ENCODE measurements at regions not wholly inside any gene's neighbourhood (a gene's known extent, or its start where the extent isn't known, plus 50 kb on each side); places are given as distances from the start of the nearest gene placed in this dataset.

DNA sequence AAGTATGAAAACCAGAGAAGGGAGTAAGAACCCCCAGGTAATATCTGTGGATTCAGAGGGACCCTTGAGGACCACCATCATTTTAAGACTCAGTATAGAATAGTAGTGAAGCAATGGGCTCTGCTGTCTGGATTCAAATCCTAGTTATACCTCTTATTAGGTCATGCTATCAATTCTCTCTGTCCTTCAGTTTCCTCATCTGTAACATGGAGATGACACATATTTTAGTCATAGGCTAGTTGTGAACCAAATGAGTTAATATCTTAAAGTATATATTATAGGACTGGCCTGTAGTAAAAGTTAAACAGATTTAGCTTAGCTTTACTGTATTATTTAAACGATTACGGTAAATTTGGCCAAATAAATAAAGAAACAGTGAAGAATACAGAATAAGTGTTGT lies 177.3 kb upstream of the GOLIM4 start:
- DNase-seq = no peak

DNA sequence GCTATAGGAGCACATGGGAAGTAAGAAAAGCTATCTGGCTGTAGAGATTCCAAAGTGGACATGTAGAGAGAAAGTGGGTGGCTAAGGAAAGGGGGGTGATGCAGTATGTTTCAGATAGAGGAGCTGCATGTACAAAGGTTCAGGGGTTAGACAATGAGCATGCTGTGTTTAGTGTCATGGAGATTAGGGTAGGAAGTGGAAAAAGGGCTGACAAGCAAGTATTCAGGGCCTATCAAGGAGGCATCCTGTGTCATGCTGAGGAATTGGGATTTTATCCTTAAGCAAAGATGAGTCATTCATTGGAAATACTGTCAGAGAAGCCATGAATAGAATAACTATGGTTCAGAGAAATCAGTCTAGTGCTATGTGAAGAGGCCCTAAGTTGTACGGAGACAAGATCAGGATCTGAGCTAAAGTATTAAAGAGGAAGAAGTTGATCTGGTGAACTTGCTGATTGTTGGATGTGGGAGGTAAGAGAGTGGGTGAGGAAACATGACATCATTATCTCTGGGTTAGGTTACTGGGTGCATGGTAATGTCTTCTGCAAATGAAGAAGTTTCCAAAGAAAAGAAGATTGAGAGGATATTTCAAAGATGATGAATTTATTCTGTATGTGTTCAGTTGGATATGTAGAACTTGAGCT lies 176.7 kb upstream of the GOLIM4 start:
- DNase-seq = no peak

DNA sequence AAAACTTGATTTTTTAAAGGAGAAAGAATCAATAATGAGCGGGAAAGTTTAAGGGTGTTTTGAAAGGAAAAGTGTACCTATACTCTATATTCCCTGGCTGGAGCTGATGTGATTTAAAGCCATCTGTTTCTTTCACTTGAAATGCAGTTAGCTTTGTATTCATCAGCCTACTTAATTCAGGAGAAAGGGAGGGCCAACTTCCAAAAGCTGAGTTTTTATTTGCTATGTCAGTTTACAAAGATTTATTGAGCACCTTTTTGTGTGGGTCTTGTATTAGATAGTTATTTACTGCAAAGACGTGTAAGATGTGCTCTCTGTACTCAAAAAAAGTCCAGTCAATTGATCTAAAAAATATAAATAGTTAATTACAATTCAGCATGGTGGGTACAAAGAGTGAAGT lies 176.2 kb upstream of the GOLIM4 start:
- DNase-seq = no peak

DNA sequence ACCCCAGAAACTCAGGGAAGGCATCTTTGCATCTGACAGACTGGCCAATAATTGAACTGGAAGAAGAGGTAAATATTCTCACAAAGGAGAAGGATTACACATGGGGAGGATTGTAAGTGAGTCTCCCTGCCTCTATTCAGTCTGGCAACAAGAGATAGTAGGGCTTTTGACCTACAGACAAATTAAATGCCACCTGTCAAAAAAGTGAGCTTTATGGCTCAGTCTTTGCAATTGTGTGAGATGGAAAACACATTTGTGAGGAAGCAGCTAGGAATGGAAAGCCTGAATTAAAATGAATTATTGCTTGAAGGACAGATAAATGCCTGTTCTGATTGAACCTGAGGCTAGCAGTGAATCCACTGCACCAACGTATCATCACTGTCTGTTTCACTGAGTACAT lies 173.3 kb upstream of the GOLIM4 start:
- DNase-seq = no peak

- no peak for DNase-seq
These were observed 171.5 kb upstream of the GOLIM4 start for GRCh38 chr3:168267179-168267578.

DNA sequence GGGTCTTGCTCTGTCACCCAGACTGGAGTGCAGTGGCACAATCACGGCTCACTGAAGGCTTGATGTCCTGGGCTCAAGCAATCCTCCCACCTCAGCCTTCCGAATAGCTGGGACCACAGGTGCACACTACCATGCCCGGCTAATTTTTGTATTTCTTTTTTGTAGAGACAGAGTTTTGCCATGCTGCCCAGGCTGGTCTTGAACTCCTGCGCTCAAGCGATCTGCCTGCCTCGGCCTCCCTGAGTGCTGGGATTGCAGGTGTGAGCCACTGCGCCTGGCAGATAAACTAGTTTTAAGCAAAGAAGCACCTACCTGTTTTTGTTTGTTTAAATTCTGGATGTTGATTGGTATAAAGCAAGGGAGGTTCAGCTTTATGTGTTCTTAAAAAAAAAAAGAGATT lies 170.6 kb upstream of the GOLIM4 start:
- no peak for DNase-seq

DNA sequence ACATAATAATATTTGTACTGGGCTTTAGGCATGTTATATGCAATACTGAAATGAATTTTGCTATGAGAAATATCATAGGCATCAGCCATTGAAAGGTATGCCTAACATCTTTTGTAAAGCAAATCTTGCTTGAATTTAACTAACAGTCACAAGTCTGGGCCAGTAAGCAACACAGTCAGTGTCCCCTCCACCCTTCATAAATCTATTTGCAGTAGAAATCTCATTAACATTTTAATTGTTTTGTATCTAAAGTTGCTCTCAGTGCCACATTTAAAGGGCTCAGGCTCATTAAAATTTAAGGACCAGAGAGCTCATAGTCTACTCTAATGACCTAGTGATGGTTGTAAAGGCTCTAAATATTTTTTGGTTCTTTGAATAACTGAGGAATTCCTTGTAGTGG lies 167.2 kb upstream of the GOLIM4 start:
- DNase-seq = no peak

DNA sequence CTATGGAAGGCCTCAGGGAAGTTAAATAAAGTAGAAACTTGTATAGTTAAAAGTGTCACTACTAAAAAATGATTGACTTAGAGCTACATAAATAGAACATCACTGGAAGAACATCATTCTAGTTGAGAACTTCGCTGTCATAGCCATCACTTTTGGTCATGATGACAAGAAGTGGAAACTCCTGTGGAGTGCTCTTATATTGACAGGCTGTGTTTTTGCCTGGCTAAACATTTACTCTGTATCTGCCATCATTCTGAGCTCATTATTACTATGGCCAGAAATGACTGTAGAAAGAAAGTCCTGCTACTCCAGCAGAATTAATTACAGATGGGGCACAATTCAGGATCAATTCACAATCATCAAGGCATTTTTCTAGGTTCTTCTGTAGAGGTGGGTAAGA lies 165.1 kb upstream of the GOLIM4 start:
- no peak for DNase-seq

DNA sequence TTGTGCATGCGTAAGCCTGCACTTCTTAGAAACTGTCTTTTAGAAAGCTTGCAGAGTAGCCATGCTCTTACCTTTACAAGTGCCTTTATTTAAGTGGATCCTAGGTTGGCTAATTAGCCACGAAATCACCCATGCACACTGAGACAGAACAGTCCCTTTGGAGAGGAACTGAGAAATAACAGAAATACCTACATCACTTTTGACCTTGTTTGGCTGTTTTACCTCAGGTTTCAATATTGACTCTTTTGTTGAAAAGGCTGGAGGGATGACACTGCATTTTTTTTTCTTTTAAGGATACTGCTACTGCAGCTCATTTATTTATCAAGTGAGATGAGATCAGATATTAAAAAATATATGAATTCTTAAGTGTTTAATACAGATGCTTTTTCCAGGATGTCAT lies 155.6 kb upstream of the GOLIM4 start:
- no peak for DNase-seq

DNA sequence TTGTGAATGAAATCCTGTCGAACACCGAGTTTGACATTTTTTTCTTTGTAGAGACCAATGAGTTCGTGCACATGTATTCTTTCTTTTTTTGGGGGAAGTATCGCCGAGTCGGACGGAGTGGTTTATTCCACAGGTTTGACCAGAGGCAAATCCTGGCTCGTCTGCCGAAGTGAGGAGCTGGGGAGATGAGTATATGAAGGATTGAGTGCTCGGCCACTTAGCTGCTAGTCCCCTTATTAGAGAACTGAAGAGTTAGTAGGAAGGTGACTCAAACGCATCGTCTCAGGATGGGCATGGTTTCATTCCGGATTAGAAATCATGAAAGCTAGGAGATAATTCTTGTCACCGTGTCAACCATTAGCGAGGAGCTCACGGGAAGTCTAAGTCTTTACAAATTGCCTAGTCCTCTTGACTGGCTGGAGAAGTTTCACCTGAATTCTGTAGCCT lies 154.7 kb upstream of the GOLIM4 start:
- DNase-seq = no peak

DNA sequence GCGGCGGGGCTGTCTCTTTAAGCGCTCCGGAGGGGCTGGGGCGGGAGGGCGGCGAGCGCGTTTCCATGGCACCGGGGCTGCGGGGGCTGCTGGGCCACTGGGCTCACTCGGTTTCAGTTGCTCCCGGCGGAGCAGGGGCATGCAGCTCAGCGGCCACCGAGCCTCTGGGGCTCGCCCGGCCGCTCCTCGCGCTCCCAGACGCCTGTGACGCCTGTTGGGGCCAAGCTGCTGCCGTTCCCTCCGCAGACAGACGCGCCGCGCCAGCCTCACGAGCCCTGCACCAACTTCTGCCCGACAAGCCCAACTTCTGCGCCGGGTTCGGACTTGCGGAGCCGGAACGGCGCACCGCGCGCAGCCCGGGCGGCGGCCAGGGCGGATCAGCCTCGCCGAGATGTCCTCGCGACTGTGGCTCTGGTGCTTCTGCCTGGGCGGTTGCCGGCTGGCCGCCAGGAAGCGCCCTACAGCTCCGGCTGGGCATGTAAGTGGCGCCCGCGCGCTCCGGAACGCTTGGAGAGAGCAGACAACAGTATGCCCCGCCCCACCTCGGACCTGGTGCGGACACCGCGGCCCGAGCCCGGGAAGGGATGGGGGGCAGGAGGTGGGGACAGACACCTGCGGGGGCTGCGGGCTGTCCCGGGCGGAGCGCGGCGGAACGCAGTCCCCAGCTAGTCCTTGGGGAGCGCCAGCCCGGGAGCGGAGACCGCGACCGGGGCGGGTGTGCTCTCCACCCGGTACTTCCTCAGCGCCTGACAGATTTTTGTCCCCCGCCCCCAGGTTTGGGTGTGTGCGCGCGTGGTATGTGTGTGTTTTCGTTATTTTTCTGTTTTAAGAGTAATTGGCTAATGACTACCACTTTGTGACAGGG lies 154.1 kb upstream of the GOLIM4 start:
- DNase-seq = peak; percentile 77

DNA sequence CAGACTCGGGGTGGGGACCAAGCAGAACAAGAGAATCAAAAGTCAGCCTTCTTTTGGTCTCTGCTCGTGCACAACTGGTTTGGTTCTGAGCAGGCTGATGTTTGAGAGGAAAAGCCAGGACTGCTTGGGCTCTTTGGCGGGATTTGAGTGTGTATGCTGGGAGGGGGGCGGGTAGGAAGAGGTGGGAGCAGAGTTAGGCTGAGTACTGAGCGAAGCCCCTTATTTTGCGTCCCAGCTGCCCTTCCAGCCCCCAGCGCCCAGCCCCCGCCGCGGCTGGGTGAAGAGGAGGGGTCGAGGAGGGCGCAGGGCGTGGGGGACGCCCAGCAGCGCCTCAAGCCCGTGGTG lies 153.5 kb upstream of the GOLIM4 start:
- peak; percentile 3 for DNase-seq

GRCh38 chr3:168248383-168249204 lies 152.9 kb upstream of the GOLIM4 start:
- no peak for DNase-seq

DNA sequence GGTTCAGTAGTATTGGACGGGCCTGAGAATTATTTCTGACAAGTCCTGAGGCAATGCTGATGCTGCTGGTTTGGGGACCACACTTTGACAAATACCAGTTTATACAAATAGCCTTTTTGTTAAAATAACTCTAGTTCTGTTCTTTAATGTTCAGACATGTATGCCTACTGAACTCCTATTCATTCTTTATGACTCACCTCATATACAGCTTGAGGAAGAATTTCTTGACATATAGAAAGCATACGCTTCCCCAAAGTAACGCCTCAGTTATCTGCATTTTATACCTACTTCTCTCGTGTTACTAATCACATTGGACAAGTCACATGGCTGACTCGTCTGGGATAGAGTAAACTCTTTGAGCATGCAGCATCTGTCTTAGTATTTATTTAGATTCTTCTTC lies 145.4 kb upstream of the GOLIM4 start:
- DNase-seq = no peak

- no peak for DNase-seq
These were observed 143.6 kb upstream of the GOLIM4 start for GRCh38 chr3:168239287-168239686.

DNA sequence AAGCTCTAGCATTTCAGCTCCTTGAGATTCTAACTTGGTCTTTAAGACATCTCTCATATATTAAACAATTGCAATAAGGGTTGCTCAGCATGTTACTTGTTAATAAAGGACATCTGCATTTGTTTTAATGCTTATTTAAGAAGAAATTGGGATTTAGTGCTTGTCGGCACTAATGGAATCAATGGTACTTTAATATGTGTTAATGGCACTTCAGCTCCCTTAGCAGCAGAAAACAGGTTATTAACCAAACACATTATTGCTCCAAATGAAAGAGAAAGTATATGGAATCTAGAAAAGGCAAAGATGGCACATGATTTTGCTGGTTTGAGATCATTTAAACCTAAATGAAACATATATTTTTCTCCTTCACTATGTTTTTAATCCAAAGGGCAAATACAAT lies 137.3 kb upstream of the GOLIM4 start:
- no peak for DNase-seq

DNA sequence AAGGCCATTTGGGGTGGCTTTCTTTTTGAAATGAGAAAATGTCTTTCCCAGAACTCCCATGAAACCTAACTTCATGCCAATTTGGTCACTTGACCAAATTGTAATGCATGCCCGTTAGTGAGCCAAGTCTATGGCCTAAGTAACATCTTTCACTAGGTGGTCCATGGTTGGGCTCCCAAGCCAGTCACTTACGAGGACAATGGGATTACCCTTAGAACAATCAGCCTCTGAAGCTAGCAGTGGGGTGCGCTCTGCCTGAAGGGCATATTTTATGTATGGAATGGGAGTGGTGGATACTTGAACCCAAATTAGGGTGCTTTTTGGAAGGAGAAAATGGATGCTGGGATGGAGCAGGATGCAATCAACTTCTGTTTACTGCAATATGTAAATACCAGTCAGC lies 127.4 kb upstream of the GOLIM4 start:
- no peak for DNase-seq

GRCh38 chr3:168220556-168220955 lies 124.8 kb upstream of the GOLIM4 start:
- no peak for DNase-seq

- no peak for DNase-seq
These were observed 123.8 kb upstream of the GOLIM4 start for GRCh38 chr3:168219530-168219929.

DNA sequence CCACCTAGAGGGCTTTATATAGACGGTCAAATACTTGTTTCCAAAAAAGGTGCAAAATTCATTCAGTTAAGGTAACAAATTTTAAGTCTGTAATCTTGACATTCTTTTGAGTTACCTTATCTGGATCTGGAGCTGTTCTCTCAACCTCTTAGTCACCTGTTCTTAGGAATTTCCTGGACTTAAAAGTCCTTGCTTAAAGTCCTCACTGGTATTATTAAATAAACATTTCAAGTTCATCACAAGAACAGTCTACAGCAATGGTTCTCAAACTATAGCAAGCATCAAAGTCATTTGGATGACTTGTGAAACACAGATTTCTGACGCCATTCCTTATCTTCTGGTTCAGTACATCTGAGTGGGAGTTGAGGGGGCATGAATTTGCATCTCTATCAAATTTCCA lies 122.9 kb upstream of the GOLIM4 start:
- DNase-seq = no peak

DNA sequence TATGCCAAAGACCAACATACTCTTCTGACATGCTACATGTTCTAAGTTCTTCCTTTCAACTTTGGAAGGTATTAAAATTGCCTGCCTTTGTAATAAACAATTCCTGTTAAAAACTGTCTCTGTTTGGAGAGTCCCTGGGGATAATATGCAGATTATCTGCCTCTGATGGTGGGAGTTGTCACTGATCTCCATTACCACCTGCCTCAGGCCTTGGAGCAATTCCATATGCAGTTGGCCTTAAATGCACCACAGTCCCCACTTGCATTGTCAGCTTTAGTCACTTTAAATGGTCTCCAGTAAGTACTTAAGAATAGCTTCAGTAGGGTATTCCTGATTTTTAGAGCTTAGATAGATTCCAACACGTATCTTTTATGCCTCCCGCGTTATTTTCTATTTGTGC lies 121.1 kb upstream of the GOLIM4 start:
- no peak for DNase-seq

GRCh38 chr3:168213920-168214319 lies 118.2 kb upstream of the GOLIM4 start:
- DNase-seq = no peak

DNA sequence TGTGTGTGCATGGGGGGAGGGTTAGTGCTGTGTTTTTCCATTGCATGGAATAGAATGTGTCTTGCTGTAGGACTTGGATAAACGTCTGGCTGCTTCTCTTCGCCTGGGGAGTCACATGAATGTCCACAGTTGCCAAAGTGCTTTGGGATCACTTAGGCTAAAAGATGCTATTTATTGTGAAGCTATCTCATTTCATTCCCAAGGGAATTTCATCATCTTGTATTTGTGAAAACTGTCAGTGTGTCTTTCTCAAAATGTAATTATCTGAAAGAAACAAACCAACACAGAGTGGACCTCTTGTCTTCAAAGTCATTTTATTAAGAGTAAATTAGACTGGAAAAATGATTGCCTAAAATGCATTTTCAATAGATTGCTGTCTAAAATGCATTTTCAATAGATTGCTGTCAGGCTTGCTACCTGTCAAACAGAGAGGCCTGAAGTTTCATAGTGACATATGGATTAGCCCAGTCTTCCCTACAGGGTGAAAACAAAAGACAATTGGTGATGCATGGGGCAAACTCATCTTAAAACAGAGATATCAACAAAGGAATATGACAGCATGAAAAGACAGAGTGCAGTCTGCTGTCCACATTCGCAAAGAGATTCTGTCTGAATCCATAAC lies 117.1 kb upstream of the GOLIM4 start:
- no peak for DNase-seq
